Iris pigment epithelial cell (primary cell): ENCODE measurements at regions not wholly inside any gene's neighbourhood (a gene's known extent, or its start where the extent isn't known, plus 50 kb on each side); places are given as distances from the start of the nearest gene placed in this dataset.
"Not testable (repeated sequence)": the region's sequence is repeated elsewhere in the genome, so short reads cannot be mapped to it uniquely, and the experiment has no call there.

Source experiments
- DNase-seq: peaks from one replicate; pipeline ENCODE4 v3.0.0-alpha.2; 2011; ENCODE audit warnings: low read depth

DNA sequence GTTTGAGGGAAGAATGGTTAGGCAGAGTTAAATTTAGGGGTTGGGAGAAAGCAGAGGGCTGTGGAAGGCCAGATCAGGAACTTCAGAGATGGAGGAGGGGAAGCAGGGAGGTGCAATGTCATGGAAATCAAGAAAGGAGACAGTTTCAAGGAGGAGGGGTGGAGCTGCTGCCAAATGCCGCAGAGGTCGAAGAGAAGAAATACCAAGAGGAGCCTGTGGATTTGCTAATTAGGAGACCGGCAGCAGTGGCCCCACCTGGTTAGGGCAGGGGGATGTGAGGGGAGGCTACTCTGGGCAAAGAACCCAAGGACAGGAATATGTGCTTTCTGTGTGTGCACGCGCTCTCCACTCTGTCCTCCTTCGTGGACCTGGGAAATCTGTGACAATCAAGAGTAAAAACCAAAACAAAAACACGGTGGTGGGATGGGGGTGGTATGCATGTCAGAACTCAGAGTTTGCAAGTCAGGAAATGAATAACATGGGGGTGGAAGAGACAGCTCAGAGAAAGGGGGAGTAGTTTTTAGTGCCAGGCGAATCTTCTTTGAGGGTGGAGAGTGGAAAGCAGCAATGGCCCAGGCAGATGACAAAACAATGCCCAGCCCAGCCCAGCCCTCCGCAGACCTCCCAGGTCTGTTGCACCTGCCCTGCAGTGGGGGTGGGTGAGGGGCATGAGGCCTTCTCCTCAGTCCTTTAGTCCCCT, 102.9 kb upstream of the PAX2 start:
- no peak for DNase-seq

DNA sequence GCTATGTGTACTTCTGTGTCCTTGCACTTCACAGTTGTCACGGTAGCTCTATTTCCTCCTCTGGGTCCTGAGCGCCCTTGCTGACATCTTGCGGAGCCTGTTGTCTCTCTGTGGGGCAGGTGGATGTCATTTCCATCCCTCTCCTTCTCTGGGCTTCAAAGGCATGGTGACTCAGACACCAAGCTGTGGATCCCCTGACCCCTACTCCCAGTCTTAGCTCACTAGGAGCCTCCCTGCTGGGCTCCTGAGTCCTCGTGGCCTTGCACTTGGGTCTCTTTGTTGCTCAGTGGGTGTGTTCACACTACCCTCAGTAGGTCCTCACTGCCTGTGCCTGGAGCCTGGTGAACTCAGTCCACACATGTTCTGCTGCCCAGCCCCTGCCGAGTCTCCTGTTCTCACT, 100.3 kb upstream of the PAX2 start:
- DNase-seq, result no peak

DNA sequence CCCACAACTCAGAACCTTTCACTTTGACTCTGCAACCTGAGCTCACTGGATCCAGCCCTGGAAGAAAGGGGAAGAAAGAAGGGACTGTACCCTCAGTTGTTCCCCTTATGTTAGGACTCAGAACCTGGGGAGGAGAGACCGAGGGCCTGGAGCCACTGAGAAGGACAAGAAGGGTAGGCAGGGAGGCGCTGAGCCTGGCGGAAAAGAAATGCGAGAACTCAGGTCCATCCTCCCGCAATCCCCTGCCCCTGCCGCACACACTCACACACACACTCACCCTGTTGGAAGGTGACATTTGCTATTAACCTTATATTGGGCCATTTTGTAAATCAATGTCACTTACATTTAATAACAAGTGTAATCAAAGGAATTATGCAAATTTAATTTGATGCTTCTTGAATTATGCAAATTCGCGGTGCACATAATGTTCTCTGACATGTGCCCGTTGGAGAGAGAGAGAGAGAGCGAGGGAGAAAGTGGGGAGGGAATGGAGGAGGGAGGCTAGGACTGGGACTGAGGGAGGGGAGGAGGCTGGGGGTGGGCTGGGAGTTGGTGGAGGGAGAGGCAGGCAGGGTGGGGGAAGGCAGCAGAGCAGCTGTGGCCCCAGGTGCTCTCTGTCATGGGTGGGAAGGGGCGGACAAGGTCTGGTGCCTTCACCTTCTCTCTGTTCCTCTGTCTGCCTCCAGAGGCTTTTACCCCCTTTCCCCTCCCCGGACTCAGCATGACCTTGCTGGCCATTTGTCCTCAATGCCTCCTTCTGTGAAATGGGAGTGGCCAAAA, 99.6 kb upstream of the PAX2 start:
- DNase-seq, result no peak

DNA sequence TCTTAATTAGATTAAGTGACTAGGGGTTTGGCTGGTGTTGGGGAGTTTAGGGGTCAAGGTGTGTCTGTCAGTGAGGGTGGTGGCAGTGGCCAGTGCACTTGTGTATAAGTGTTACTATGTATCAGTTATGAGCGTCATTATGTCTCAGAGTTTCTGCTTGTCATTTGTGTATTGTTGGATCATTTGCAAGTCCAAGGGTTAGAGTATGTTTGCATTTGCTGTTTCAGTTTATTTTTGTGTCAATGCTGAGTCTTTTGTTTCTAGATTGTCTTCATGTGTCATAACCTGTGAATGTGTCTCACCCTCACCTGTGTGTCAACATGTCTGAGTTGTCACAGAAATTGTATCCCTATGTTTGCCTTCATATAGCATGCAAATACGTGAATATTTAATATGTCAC, 97.5 kb upstream of the PAX2 start:
- no peak for DNase-seq

DNA sequence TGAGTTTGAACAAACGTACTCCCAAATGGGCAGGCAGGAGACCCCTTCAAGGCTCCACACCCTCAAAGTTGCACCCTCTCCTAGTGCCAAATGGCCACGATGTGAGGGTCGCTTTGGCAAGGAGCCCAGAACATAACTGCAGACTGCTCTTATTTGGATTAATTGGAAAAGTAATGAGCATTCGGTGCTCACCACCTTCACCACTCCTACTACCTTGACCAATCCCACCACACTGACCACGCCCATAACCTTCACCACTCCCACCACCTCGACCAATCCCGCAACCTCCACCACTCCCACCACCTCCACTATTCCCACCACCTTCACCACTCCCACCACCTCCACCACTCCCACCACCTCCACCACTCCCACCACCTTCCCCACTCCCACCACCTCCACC, 94.7 kb upstream of the PAX2 start:
- DNase-seq, result no peak

DNA sequence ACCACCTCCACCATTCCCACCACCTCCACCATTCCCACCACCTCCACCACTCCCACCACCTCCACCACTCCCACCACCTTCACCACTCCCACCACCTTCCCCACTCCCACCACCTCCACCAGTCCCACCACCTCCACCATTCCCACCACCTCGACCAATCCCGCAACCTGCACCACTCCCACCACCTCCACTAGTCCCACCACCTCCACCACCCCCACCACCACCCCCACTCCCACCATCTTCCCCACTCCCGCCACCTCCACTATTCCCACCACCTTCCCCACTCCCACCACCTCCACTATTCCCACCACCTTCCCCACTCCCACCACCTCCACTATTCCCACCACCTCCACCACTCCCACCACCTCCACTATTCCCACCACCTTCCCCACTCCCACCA, 94.3 kb upstream of the PAX2 start:
- DNase-seq, result not testable (repeated sequence)

DNA sequence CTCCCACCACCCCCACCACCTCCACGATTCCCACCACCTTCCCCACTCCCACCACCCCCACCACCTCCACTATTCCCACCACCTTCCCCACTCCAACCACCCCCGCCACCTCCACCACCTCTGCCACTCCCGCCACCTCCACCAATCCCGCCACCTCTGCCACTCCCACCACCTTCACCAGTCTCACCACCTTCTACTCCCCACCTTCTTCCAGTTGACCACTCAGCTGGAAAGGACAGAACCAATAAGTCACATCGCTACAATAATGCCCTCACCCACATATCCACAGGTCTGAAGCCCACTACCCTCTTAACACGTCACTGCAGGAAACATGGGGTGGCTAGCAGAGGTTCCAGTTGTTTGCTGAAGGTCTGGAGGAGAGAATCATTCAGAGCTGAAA, 93.5 kb upstream of the PAX2 start:
- no peak for DNase-seq

DNA sequence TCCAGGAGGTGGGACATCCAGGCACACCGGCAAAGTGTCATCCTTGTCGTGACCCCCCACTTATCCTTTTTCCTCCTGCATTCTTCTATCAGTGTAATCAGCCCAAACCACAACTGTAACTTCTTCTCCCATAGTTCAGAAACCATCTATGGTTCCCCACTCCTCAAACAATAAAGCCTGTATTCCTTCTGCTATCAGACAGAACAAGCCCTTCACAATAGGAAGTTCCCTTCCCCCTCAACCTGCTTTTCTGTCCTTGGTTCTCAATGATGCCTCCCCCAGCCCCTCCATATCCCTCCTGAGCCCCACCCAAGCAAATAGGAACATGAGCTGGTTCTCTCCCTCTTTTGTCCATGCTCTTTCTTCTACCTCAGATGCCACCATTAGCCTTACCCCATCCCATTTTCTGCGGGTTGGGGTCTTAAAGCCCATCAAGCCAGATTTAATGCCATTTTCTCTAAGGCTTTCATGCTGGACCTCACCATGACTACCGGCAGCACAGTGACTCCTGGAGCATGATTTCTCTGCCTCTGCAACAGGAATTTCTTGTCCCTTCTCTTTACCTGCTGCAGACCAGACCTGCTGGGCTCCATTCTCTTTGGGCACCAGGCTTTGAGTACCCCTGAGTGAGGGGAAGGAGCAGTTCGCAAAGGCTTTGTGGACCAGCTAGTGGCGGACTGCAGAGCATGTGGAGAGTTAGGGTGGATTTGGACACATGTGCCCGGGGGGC, 92.8 kb upstream of the PAX2 start:
- no peak for DNase-seq

DNA sequence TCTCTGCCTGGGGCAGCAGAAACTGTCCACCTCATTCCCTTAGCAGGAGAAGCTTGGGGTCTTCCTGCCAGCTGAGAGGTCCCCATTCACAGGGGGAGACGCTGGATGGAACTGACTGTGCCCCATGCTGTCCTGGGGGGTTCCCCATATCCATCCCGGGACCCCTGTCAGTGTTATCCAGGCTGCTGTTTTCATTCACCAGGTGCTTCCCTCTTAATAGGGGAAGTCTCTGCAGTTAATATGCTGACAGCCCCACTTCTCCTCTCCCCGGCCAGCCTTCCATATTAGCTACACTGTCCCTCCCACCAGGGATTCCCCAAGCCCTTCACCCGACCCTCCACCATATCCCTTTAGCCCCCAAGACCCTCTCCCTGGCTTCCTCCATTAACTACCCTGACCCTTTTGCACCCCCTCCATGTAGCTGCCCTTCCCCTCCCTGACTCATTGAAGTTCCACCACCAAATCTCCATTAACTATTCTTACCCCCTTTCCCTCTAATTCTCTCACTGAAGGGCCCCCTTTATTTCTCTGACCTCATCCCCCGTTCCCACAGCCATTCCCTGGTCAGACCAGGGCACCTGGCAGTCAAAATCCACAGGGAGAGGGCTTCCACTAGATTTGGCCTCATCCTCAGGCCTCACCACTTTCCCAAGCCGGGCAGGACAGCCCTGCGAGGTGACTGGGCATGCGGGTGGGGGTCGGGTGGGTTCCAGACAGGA, 92.0 kb upstream of the PAX2 start:
- no peak for DNase-seq

DNA sequence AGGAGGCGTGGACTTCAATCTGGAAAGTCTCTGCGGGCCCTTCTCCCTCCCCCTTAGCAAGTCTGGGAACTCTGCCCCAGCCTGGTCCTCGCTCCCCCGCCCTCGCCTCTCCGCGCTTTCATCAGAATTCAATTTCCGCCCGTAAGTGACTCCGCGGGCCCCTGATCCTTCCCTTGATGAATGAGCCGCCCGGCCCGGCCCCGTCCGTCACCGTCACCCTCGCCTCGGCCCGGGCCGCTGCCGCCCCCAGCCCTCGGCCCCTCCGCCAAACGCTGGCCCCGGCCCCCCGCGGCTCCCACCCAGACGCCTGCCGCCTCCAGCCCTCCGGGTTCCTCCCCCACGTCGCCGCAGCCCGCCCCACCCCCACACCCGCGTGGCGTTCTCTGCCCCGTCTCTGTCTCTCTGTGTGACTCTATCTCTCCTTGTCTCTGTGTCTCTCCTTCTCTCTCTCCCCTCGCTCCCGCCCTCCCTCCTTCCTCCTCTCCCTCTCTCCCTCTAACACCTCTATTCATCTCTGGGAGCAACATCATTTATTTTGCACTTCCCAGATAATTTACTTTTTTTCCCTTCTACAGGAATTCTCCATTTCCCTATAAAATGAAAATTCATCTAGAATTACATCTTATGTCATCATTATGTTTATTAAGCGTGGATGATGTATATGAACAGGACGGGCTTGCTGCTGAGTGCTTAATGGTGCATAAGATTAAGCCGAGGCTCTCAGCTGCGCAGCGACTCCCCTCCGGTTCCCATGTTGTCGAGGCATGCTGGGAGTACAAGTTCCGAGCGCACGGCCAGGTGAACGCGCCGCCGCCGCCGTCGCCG, 91.2 kb upstream of the PAX2 start:
- DNase-seq, result no peak

DNA sequence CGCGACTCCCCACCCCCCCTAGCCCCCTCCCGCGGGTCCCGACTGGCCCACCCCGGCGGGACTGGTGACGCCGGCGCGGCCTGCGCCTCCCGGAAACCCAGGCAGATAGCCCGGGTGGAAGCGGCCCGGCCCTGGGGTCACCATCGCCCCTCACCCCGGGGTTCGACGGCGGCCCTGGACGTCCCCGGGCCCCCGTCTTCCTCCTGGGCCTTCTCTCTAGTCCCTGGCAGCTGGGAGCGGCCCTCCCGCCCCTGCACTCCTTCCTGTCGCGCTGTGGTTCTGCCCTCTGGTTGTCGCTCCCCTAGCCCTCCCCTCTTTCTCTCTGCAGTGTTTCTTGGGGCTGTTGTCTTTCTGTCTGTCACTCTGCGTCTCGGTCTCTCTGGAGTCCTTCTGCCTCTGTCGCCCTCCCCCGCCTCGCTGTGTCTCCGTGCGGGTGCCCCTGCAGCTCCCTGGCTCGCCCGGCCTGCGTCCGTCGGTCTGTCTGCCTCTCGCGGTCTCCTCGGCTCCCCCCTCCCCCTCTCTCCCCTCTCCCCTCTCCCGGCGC, 90.5 kb upstream of the PAX2 start:
- DNase-seq, result no peak

DNA sequence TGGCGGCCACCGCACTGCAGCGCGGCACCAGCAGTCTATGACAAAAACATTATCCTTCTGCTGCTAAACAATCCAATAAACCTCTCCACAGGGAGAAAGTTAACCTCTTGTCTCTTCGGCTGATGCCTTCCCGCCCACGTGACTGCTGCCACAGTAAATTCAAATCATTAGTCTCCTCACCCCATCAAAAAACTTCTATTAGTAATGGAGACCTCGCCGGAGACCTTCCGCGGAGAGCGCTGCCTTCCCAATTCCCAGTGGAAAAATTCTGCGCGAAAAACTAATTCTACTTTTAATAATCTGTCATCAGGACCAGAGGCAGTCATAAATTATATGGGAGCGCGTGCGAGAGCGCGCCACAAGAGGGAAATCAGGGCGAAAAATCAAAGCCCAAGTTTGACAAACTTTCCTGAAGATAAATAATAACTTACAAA, 90.0 kb upstream of the PAX2 start:
- no peak for DNase-seq

DNA sequence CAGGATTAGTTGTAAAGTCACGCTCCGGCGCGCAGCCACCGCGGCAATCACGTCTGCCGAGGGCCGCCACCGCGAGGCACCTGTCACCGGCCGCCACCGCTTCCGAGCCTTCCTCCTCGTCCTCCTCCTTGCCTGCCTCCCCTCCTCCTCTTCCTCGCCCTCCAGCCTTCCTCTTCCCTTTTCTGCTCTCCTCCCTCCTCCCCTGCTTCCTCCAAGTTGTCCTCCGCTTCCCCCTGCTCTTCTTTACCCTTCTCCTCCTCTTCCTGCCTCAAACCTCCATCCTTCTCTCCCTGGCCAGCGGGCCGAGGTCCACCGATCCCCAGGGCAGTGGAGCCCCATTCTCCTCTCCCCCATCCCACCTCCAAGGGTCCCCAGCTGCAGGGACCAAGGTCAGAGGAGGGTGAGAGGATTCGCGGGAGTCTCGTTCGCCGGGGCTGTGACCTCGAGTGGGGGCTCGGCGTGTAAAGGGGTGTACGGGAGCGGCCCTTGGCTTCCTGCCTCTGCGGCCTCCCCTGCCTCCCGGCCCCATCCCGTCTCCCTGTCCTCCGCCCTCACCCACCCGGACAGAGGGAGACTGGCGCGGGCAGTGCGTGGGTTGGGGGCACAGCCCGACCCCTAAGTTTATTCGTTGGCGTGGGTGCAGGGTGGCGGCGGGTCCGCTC, 89.5 kb upstream of the PAX2 start:
- no peak for DNase-seq

DNA sequence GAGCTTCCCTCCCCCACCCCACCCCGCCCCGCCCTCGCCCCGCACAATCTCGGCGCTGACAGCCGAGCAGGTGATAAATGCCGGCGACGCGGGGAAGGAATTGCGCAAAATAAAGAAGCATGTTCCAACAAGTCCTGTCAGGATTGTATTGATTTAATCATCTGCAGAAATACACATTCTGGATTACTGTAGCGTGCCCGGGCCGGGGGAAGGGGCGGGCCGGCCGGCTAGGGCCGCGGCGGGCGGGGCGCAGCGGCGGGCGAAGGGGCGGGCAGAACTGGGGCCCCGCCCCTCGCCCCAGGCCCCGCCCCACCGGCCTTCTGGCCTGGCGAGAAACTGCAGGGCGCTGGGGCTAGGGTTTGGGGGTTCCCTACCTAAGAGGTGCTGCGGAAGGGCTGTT, 88.9 kb upstream of the PAX2 start:
- DNase-seq, result peak; percentile 22

DNA sequence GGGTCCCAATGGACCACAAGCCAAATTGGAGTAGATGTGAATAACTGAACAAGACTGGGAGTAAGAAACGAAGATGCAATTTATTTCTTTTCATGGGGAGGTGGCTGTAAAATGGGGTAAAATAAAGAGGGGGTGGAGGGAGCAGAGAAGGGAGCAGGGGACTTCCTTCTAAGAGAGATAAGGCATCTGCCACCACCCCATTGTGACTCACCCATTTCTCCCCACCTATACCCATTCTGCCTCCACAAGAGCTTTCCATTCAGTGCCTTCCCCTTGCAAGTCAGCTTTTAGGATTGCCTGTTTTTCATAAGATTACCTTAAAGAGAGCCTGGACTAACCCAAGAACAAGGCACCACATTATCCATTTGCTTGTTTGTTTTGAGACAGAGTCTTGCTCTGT, 87.1 kb upstream of the PAX2 start:
- DNase-seq, result no peak

DNA sequence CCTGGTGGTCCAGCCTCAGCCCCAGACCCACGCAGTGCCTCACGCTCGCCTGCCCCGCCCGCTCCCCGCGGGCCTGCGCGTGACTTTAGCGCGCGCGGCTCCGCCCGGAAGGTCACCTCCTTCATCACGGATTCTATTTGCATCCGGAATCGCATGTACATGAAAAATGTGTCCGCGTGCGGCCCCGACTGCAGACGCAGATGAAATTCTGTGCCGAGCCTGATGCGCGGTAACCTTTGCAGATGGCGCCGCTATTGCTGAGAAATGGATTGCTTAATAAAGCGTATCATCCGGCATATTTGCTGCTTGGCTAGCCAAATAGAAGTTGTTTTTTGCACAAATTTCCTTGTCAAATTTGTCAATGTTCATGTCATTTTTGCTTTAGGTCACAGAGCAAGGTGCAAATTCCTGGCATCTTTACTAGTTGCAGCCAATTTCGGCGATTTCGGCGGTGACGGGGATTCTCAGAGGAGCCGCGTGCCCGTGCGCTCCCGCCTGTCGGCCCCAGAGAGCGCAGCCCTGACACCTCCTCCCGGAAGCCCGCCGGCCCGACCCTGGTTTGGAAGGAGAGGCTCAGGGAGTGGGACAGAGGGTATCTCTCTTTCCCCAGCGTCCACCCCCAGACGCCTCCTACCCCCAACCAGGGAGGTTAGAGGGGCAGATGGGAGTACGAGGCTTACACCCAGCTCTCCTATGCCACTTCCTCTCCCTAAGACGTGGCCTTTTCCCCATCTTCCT, 85.9 kb upstream of the PAX2 start:
- peak; percentile 19 for DNase-seq

DNA sequence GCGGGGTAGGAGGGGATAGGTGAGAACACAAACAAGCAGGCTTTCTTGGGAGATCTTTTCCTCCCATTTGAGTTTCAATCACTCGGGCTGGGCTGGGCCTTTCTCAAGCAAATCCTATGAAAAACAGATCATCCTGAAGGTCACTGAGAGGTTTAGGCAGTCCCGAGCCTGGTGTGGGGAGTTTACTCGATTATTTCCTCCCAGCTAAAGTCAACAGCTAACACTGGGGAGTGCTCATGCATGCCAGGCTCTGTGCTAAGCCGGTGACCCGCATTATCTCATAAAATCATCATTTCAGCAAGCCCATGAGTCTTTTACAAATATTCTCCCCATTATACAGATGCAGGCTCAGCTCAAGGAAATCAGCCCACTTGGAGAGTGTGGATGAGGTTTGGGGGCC, 85.0 kb upstream of the PAX2 start:
- DNase-seq, result no peak

DNA sequence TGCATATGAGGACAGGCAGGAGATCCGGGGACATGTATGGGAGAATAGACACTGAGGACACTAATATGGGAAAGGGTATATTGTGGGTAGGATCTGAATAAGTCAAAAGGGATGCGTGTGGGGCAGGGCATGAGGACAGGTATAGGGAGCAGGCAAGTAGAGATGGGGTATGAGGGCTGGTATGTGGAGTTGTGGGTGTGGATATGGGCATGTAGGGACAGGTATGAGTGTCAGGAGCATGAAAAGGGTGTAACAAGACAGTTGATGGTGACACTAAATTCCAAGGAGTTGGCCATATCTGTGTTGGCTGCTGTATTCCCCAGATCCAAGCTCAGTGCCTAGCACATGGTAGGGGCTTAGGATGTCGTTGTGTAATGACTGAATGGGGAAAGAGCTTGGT, 84.4 kb upstream of the PAX2 start:
- DNase-seq, result no peak

DNA sequence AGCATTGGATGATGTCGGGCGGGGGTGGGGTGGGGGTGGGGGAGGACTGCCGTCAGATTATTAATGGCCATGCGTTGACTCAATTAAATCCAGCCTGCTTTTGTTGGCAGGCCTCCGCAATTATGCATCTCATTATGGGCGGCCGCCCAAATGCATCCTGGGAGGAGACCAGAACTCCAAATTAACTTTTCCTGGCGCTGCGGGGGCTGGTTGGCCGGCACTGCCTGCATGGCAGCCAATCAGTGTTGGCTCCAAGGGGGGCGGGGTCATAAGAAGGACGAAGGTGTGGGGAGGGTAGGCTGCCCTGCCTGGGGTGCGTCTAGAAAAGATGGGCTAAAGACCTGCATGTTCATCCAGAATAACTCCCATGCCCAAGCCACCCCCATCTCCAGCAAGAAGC, 83.9 kb upstream of the PAX2 start:
- no peak for DNase-seq

DNA sequence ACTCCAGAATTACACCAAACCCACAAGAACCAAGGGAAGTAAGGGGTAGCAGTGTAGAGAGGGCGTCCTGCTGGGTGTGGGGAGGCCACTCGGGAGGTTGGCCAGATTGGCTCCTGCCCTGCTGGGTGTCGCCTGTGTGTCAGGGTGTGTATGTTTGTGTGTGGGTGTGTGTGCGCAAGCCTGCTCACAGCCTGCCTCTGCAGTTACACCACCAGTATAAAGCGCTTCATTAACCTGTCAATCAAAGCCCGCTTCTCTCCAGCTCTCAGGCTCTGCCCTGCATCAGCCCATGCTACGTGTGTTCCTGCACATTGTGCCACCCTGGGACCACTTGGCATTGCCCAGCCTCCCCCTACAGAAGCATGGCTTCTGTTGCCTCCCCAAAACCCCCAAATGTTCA, 83.3 kb upstream of the PAX2 start:
- no peak for DNase-seq
